ENCODE measurements at regions not wholly inside any gene's neighbourhood (a gene's known extent, or its start where the extent isn't known, plus 50 kb on each side); places are given as distances from the start of the nearest gene placed in this dataset.
A peak's percentile ranks its signal among the peaks of the same experiment; 100 is the strongest.

DNA sequence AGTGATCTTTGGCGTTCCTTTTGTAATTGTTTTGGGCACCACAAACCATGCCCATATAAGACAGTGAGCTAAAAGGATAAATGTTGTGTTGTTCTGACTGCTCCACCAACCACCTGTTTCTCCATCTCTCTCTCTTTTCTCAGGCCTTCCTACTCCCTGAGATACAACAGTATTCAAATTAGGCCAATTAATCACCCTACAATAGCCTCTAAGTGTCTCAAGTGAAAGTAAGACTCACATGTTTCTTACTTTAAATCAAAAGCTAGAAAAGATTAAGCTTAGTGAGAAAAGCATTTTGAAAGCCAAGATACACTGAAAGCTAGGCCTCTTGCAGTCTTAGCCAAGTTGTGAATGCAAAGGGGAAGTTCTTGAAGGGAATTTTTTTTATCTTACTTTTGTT is 268.8 kb upstream of the NREP start:
- DNase-seq, result no peak

DNA sequence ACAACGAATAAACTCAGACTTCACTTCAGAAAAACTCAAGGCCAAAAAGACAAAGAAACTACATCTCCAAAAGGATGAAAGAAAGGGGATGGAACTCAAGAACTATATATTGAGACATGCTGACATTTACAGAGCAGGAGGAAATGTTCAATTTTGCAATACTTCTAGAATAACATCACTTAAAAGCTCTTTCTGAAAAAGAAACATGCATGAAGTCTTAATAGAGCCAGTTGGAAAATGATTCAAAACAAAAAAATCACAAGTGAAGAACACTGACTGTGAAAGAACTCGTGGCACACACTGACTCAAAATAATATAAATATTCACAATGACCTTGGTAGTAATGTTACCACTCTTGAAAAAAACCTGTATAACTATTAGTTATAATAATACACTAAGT is 267.8 kb upstream of the NREP start:
- no peak for DNase-seq

DNA sequence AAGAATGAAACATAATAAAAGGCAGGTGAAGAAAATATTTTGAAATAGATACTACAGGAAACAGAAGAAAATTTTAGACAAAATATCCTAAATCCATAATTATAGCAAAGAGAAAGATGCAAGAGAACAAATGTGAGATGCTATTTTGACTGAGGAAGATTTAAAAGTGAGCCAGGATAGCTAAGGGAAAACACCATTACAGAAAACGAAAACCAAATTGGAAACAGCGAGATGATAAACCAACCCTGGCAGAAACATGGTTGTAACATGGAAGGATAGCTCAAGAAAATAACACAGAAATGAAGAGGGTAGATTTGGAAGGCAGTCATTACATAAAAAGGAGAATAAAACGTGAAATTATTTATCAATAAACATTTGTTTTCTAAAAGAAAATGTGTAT is 267.2 kb upstream of the NREP start:
- no peak for DNase-seq

DNA sequence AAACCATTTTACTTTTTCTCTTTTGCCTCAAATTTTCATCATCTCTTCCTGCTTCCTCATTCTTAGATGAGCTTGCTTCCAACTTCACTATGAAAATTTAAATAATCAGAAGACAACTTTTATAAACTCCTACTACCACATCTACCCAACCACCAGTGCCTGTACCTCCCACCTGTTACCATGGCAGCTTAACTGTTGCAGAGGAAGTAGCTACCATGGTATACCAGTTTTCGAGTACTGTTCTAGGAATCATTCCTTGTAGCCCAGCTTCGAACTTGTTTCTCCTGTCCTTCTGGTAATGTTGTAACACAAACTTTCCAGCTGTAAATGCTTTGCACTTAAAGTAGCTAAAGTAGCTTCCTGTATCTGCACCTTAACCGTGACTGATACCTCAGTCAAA is 266.8 kb upstream of the NREP start:
- DNase-seq, result no peak

DNA sequence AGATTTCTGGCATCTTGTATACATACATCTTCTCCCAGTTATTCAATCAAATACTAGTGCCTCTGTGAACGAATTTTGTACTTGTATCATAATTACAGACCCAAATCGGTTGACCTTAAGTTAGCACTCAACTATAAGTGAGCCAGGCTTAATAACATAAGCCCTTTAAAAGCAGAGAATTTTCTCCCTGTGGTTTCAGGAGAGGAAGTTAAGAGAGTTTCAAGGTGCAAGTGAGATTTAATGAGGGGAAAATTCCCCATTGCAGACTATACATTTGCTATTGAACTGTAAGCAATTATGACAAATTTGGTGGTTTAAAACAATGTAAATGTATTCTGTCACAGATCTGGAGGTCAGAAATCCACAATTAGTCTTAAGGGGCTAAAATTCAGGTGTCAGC is 261.9 kb upstream of the NREP start:
- DNase-seq, result no peak

DNA sequence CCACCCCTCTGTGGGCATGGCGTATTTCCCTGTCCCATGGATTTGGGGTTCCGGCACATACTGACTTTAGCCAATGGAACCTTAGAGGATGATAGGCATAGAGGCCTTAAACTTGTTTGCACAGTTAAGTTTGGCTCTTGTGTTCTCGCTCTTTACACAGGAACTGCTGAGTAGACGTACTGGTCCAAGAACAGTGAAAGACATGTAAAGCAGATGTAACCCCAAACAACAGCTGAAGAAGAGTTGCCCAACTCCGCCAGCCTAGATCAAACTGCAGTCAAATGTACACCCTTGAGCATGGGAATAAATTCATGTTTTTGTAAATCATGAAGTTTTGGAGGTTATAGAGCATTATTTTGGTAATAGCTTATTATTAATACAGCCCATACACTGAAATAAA is 260.0 kb upstream of the NREP start:
- no peak for DNase-seq

DNA sequence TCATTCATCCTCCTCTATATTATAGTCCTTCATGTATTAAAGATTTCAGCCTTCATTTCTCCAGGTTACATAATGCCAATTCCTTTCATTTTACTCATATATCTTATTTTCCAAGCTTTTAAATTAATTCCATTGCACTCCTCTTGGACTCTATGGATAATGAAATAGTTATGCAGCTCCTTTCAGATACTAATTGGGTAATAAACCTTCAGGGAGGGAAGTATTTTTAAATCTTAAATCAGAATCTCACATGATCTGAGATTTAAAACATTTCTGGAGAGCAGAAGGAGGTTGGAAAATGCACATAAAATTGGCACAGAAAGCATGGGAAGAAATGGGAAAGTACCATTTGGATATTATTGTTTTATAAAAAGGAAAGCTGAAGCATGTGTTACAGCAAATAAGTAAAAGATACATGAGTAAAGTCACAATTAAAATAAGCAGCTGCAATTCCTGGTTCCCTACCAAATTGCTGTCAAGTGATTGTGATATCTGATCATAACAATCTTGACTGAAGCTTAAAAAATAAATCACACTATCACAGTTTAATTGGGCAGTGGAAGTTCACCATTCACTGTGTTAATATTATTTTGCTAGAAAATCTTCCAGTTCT is 257.9 kb upstream of the NREP start:
- peak; percentile 51 to 75 (median 52) for DNase-seq

DNA sequence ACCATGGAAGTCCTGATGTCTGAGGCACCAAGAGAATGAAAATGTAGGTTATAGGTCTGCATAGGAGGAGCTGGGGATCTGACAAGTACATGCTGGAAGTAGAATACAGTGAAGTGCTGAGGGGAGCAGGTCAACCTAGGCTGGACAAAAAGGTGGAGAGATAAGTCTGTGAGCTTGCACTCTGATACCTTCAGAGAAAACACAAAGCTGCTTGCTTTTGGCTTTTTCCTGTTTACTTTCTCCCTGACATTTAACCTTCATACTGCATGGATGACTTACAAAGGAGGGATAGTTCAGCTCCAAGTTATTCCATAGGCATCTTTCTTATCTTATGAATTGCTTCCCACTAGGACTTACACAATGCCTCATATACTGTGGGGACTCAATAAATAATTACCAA is 256.7 kb upstream of the NREP start:
- DNase-seq, result no peak

DNA sequence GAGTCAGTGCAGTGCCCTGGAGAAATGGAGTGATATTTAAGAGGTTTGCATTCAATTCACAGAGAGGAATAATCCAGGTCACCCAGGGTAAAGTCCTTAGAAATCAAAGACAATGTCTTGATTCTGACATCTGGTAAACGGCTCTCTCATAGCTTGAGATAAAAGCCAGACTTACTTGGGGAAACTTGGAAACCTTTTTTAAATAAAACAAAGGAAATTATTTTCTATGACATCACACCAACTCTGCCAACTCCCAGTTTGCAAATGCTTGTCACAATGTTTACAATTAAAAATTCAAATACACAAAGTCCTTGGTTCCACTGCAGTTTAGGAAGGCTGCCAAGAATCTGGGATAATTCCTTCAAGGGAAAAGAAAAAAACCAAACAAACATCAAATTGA is 255.1 kb upstream of the NREP start:
- peak in 1 of 3 donors; percentile 68 for DNase-seq

DNA sequence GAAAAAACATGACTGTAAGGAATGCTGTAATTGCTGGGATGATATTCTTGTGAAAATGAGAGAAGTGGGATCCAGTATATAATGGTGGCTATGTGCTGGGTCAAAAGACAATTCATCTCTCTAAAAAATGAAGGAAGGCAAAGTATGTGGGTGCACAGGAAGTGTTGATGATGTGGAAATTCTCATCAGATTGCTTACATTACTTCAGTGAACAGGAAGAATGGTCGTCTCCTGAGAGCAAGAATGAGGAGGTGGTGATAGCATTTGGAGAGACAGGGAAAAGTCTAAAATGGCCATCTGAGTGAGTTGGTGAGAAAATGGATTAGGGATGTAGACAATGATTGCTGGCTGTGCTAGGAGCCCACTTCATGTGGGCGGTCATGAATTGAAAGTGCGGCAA is 253.5 kb upstream of the NREP start:
- DNase-seq, result no peak

DNA sequence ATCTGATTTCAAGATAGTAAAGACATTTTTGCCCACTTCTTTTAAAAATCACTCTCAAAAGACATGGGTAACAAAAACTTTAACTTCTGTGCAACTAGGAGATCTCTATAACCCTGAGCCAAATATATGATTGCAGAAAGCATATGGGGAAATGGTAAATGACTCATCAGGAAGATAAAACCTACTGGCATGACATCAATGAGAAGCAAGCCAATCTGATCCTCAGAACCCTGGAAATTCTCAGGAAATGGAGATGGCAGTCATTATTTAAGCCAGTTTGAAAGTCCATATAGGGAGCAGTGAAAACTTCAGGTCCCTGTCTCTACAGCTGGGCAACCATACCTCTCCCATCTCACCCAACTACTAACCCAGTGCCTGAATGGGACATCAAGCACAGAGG is 249.7 kb upstream of the NREP start:
- peak in 1 of 3 donors; percentile 45 for DNase-seq

DNA sequence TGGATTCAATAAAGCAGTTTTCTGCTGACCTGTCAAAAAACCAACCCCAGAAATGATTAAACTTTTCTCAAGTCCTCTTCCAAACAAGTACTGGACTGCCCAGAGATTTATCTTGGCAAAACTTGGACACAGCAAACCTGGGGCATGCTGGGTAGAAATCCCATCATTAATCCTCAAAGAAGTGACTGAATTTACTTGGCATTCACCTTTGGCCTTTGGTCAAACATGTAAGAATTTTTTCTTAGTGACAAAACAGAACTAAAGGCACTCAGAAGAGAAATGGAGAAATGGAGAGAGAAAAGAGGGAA is 248.6 kb upstream of the NREP start:
- peak in 2 of 3 donors; percentile 48 to 58 for DNase-seq

DNA sequence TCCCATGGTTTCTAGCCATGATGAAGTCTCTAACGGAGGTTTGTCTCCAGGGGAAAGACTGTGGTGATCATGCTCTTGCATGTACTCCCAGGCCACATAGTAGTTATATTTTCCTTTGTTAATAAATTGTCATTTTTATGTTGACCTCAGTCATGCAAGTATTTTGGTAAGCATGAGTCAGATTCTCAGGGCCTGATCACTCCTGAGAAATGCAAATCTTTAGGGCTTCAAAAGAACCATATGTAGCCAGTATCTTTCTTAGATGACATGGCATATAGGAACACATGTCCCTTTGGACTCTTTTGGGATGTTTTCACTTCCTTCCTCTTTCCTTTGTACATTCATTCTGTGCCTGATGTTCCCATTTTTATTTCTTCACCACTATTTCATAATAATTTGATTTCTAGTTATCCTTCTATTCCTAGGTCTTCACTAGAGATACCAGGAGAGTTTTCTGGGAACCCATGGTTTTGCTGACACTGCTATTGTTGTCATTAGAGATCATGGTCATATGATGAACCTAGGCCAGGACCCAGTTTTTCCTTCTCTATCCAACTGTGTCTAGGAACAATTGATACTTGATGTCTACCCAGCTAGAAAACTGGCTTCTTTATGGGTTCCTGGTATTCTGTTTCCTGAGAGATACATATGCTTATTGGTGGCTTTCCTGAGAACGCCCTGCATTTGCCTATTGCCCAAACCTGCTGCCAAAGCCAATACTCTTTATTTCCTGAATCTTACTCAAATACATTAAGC is 248.1 kb upstream of the NREP start:
- peak in 1 of 3 donors; percentile 80 for DNase-seq

DNA sequence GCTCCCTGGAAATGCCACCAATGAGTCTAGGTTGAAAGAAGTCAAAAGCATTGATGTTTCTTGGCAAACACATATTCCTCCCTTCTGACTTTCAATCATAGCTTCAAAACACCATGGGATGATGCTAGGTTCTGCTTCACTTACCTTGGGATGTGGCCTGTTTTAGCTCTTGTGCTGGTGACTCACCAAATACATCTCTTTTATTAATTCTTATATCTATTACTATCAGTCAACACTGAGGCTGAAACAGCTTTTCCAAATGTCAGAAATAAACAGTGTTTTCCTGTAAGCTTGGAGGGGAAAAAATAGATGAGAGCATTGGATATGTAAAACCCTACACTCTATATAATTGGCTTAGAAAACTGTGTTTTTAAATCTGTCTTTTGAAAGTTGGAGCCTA is 245.4 kb upstream of the NREP start:
- DNase-seq, result no peak

DNA sequence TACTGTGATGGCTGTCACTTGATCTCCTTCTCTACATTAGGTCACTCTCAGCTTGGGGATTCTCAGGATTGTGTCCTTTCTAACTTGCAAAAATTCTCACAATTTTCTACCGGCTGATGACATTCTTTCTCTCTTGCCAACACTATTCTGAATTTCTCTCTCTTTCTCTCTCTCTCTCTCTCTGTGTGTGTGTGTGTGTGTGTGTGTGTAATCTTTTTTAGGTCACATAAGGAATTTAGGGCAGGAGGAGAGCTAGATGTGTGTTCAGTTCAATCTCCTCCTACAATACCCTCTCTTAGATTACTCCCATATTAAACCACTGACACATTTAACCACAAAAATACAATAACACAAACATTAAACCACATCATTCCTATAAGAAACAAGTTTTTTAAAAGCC is 242.3 kb upstream of the NREP start:
- no peak for DNase-seq

DNA sequence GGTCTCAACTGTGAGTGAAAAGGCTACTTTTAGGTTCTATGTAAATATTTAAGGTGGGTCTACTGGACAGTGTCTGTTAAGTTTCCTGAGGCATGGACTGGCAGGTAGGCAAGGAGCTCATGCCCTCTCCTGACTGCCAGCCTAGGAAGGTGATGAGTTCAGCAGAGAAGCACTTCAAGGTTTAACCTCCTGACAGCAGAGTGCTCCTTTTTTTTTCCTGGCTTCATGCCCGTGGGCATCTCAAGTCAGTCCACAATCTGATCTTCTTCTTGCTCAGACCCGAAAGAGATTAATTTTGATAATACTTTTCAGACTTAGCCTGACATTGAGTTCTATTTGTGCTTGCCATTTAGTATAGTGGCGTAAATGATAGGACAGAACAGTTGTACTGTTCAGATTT is 241.9 kb upstream of the NREP start:
- DNase-seq, result no peak

DNA sequence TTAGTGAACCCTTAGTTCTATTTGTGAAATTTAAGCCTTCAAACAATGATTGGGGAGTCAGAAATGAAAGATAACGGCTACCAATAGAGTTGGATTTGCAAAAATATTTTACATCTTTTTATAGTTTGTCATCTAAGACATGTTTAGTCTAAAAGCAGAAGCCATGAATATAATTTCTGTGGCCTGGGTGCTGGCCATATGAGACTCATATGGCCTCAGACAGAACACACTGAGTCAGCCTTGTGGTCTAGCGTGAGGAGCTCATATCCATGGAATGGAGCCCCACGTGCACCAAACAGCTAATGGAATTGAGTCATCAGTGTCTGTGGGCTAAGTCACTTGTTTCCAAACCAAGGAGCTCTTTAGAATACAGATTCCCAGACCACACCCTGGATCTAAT is 240.7 kb upstream of the NREP start:
- peak in 1 of 3 donors; percentile 99 for DNase-seq

DNA sequence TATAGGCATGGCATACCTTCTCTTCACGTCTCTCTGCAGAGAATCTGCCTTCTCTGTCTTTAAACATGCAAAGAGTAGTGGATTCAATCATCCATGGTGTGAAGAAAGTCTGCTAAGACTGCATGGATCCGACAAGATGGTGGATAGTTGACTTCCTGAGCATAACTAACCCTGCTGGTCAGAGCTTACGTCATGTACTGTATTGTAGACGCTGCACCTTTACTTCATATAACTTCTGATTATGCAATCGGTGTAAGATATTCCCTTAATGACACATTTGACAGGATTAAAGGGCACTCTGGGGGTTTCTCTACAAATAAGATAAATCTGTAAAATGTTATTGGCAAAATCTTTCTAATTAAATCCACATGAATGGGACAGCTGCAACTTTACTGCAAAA is 240.3 kb upstream of the NREP start:
- no peak for DNase-seq

DNA sequence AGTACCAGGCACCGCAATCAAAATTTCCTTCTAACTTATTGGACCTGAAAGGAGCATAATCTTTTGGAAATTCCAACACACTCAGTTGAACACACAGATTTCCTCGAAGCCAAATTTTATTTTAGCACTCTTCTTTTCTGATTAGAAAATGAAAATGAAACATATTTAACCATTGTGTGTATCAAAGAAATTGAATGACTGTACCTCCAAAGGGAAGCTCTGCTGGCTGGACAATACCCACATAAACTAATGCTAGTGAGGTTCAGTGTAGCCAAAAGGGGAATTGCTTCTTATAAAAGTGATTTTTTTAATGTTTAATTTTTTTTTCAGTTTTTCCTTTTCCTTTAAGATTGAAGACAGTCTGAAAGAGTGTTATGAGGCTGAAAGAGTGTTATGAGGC is 239.6 kb upstream of the NREP start:
- DNase-seq, result no peak

DNA sequence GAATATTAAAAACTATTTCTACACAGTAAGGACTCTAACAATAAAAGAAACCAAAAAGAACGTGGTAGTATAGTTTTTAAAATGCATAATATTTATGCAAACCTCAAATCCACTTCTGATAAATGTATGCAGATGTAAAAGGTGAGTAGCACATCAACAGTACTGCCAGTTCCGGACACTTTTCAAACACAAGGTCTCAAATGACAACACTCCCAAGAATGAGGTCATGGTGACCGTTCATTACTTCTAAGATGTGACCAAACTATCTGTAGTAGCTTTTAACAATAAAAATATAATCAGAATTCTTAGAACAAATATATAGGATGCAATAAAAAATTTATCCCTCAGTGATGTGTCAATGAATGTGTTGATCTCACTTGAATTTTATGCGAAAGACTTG is 238.7 kb upstream of the NREP start:
- DNase-seq, result no peak

DNA sequence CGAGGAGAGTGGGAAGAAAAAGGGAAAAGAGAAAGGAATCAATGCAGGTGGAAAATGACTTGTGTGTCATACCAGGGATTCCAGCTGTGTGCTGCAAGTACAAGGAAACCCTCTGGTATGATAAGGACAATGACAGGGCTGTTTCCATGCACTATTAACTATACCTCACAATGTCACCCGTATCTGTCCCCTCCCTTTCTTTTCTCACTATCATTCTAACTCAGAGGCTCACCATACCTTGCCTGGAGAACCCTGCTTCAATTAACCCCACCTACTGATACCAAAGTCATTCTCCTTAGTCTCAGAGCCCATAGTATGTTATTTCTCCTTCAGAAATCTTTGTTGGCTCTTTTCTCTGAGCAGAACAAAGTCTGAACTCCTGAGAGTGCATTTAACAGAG is 236.2 kb upstream of the NREP start:
- DNase-seq, result no peak

DNA sequence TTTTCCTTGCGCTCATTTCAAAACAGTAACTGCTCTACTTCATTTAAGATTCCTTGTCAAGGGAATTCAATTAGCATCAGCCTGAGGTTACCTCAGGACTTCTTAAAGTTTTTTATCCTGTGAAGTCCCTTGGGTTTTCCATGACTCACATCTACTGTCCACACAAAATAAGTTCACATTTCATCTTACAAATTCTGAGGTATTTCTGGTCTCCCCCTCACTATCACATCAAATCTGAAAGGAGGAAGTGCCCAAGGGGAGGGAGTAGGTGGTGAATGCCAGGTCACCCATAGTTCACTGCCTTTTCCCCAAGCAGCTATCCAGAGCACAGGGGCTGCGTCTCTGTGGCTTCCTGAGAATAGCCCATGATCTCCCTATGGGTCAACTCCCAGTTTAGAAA is 227.1 kb upstream of the NREP start:
- peak in 1 of 3 donors; percentile 92 for DNase-seq

DNA sequence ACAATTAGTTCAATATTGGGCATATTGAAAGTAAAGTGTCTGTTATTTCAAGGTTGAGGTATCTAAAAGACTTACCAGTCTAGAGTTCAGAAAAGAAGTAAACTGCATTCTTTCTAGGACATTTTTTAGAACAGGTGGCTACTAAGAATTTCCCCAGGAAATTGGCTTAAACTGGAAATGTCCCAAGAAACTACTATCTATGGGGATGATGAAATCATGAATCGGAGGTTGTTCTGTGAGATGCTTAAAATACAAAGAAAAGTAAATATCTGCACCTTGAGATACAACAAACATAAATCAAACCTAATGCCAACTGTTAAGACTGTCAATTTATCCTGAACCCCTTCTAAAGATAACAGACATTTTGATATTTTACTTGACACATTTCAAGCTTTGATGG is 226.5 kb upstream of the NREP start:
- no peak for DNase-seq

DNA sequence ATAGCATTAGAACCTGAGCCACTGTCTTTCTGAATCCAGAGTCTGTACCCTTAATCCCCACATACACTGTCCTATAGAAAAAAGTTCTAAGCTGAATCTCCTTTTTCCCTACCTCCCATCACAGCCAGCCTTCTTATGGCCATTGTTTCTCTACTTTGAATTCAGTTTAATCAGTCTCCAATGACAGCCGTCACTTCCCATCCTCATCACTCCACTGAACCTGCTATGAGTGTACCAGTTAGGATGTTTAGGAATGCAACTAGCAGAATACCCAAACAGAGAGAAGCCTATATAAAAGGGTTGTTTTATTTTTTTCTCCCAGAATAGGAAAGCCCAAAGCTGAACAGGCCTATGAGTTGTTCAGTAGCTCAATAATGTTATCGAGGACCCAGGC is 220.4 kb upstream of the NREP start:
- no peak for DNase-seq

All from muscle of back (tissue), 3 donors.